A673 (cell line): ENCODE measurements at regions not wholly inside any gene's neighbourhood (a gene's known extent, or its start where the extent isn't known, plus 50 kb on each side); places are given as distances from the start of the nearest gene placed in this dataset.

ENCODE experiments used
- EZH2 ChIP-seq: fragments of 200-600 bp; sonication (generic); IDR thresholded peaks from 2 replicates; pipeline ENCODE4 v1.6.1; 2017; ENCODE audit warnings: borderline replicate concordance, low read depth, mild to moderate bottlenecking, mixed read lengths, antibody characterized with exemption, low read length; ENCODE audit not compliant: poor library complexity, severe bottlenecking
- TF ChIP-seq, protein P1 (sequence below): fragments of 300-800, 200-600 bp; sonication (generic); conservative IDR thresholded peaks from 2 replicates; pipeline ENCODE4 v1.5.1; 2017; ENCODE audit warnings: low read depth, mild to moderate bottlenecking, antibody characterized with exemption, low read length, moderate library complexity, mixed read lengths

DNA sequence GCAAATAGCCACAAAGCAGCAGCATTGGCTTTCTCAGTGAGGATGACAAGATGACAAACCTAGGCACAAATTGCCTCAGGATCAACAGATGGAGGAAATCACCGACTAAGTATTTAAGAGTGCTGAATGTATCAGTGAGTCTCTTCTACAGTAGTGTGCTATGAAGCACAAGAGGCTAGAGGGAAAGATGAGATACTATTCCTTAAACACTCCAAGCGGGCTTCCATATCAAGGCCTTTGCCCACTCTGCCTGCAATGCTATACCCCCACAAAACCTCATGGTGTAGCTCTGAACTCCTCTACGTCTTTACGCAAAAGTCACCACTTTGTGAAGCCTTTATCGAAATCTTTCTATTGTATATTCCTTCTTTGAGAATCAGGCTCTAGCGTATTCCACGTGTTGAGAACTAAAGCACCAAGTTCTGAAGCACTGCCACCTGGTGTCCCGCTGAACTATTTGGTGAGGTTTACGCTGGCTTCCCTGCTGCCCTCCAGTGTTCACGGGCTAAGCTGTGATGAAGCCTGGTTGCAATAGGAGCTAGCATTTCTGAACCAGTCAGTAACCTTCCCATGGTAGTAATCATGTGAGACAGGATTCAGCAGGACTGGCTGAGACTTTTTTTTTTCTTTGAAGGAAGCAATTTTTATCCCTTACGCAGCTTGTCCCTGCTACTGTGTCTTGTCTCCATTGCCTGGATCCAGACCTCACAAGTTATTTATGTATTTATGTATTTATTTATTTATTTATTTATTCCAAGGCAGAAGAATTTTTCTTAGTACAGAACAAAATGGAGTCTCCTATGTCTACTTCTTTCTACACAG lies 426.5 kb upstream of the OR4E1 start:
- TF ChIP-seq, protein P1, sequence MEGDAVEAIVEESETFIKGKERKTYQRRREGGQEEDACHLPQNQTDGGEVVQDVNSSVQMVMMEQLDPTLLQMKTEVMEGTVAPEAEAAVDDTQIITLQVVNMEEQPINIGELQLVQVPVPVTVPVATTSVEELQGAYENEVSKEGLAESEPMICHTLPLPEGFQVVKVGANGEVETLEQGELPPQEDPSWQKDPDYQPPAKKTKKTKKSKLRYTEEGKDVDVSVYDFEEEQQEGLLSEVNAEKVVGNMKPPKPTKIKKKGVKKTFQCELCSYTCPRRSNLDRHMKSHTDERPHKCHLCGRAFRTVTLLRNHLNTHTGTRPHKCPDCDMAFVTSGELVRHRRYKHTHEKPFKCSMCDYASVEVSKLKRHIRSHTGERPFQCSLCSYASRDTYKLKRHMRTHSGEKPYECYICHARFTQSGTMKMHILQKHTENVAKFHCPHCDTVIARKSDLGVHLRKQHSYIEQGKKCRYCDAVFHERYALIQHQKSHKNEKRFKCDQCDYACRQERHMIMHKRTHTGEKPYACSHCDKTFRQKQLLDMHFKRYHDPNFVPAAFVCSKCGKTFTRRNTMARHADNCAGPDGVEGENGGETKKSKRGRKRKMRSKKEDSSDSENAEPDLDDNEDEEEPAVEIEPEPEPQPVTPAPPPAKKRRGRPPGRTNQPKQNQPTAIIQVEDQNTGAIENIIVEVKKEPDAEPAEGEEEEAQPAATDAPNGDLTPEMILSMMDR, result peak; percentile 89
- no peak for TF ChIP-seq EZH2
